ENCODE measurements at regions not wholly inside any gene's neighbourhood (a gene's known extent, or its start where the extent isn't known, plus 50 kb on each side); places are given as distances from the start of the nearest gene placed in this dataset.

- Histone ChIP-seq H3T11ph (ENCODE audit: low read length) (no peak overlapping the region), H3K23me2 (ENCODE audit: insufficient read length, low read depth, low read length, poor library complexity, severe bottlenecking) (no peaks in the 10 kb centered on the region), H4K91ac (ENCODE audit: insufficient read length, low read depth, low read length) (no peak overlapping the region), H2BK12ac (ENCODE audit: insufficient read length, low read depth, low read length) (no peak overlapping the region), H4K5ac (ENCODE audit: insufficient read length, low read depth, low read length) (no peak overlapping the region), H2AK5ac (ENCODE audit: insufficient read length, low read length) (no peak overlapping the region), H3K18ac (ENCODE audit: insufficient read length, low read depth, low read length) (no peak overlapping the region), H3K27ac (ENCODE audit: insufficient read length, low read depth, low read length) (no peak overlapping the region), H3K79me2 (ENCODE audit: insufficient read depth, low read length) (no peaks in the 10 kb centered on the region), H3K14ac (ENCODE audit: insufficient read depth, low read length) (no peak overlapping the region), H2BK15ac (ENCODE audit: low read depth, low read length) (no peak overlapping the region), H4K20me1 (ENCODE audit: control insufficient read depth, insufficient read depth, insufficient read length) (no peaks in the 10 kb centered on the region), H3K23ac (ENCODE audit: insufficient read length, low read depth, low read length) (no peak overlapping the region), H3K9me3 (ENCODE audit: control insufficient read depth, low read depth, low read length) (no peaks in the 10 kb centered on the region), H3K79me1 (ENCODE audit: insufficient read depth, low read depth, low read length, poor library complexity, severe bottlenecking) (no peaks in the 10 kb centered on the region), H4K8ac (replicated peaks; ENCODE audit: insufficient read length, low read depth, low read length) (no peak overlapping the region), H3K4ac (ENCODE audit: low read depth, low read length) (no peak overlapping the region), H2BK120ac (ENCODE audit: low read depth, low read length, poor library complexity, severe bottlenecking) (no peak overlapping the region), H2BK20ac (ENCODE audit: low read depth, low read length, poor library complexity, severe bottlenecking) (no peak overlapping the region), H3K56ac (ENCODE audit: insufficient read length, low read depth, low read length) (no peak overlapping the region), H3K4me1 (ENCODE audit: insufficient read depth, low read length) (peaks cover 6% of the 10 kb centered on the region; the same call in 1 of the 2 replicates), H2BK5ac (ENCODE audit: insufficient read length, low read length) (no peak overlapping the region), H3K27me3 (ENCODE audit: insufficient read depth, low read length) (no peaks in the 10 kb centered on the region), H3K9ac (ENCODE audit: extremely low read depth, insufficient read length, low read length) (no peak overlapping the region), H2AFZ (ENCODE audit: low read length) (no peak overlapping the region), H3K4me2 (ENCODE audit: insufficient read depth, insufficient read length, low read length) (no peak overlapping the region)
- peaks cover 10 to 29% (median 19%) of the 10 kb centered on the region in 3 experiments for H3K36me3 Mint-ChIP-seq (ENCODE audit: insufficient read depth in 1 of 3, low read depth in 3 of 3)
- peaks cover 8 to 25% of the 10 kb centered on the region in 2 experiments for H3K9me3 Mint-ChIP-seq
- no peak for TF ChIP-seq CTCF (conservative IDR thresholded peaks at IDR 0.05)
- H3K4me1 Mint-ChIP-seq = peaks cover 29 to 39% of the 10 kb centered on the region in 2 experiments
- peak overlapping the region in 1 of 3 experiments; percentile 34; a peak in 2 of 7 replicates for H3K27ac Mint-ChIP-seq
- H3K4me3 Mint-ChIP-seq = no peak overlapping the region
- no peak for DNase-seq
- H3K27me3 Mint-ChIP-seq (ENCODE audit: low read depth) = peaks cover 4% of the 10 kb centered on the region; the same call in 1 of the 2 replicates
- no CpG with 5 or more reads among the region's 1 CpG for WGBS (ENCODE audit: extremely low coverage, insufficient read length, low lambda C conversion rate)
These were observed 359.2 kb upstream of the RND3 start for GRCh38 chr2:150846691-150847090.

All from H9 (cell line).